ENCODE measurements at regions not wholly inside any gene's neighbourhood (a gene's known extent, or its start where the extent isn't known, plus 50 kb on each side); places are given as distances from the start of the nearest gene placed in this dataset.

DNA sequence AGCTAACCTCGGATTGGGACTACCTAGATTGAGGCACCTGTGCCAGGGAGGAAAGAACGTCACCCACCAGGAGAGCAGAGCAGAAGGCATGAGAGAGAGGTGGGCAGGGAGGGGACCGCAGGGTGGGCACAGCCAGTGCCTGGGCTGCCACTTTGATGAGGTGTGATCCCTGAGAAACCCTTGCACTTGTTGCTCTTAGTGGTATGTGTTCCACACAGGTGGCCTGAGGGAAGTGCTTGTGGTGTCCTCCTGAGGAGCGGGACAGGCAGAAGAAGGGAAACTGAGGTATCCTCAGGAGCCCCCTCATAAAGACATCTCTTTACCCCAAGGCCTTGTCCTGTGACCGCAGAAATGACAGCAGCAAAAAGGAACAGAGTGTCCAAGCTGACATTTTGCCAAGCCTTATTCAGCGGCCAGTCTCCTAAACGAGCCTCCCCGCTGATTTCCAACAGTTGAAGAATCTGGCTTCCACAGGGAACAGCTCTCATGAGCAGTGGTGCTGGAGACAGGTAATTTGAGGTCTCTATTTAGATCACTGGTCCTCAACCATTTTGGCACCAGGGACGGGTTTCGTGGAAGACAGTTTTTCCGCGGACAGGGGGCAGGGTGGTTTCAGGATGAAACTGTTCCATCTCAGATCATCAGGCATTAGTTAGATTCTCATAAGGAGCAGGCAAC is 82.4 kb downstream of the FOXD1 start:
- no peaks in the 10 kb centered on the region for H3K36me3 Mint-ChIP-seq (ENCODE audit: insufficient read depth in 1 of 3, low read depth in 3 of 3)
- Histone ChIP-seq H3K27me3 (ENCODE audit: insufficient read depth, low read length) (no peaks in the 10 kb centered on the region), H3T11ph (ENCODE audit: low read length) (no peak overlapping the region), H2AK5ac (ENCODE audit: insufficient read length, low read length) (no peak overlapping the region), H3K79me1 (ENCODE audit: insufficient read depth, low read depth, low read length, poor library complexity, severe bottlenecking) (no peaks in the 10 kb centered on the region), H2BK120ac (ENCODE audit: low read depth, low read length, poor library complexity, severe bottlenecking) (no peak overlapping the region), H4K91ac (ENCODE audit: insufficient read length, low read depth, low read length) (no peak overlapping the region), H2BK12ac (ENCODE audit: insufficient read length, low read depth, low read length) (no peak overlapping the region), H3K4ac (ENCODE audit: low read depth, low read length) (no peak overlapping the region), H3K4me1 (ENCODE audit: insufficient read depth, low read length) (no peaks in the 10 kb centered on the region), H4K8ac (replicated peaks; ENCODE audit: insufficient read length, low read depth, low read length) (no peak overlapping the region), H3K56ac (ENCODE audit: insufficient read length, low read depth, low read length) (no peak overlapping the region), H3K14ac (ENCODE audit: insufficient read depth, low read length) (no peak overlapping the region; the same call in 1 of the 2 replicates), H4K5ac (ENCODE audit: insufficient read length, low read depth, low read length) (no peak overlapping the region), H3K9ac (ENCODE audit: extremely low read depth, insufficient read length, low read length) (no peak overlapping the region), H3K4me2 (ENCODE audit: insufficient read depth, insufficient read length, low read length) (no peak overlapping the region), H3K18ac (ENCODE audit: insufficient read length, low read depth, low read length) (no peak overlapping the region), H2BK20ac (ENCODE audit: low read depth, low read length, poor library complexity, severe bottlenecking) (no peak overlapping the region), H2AFZ (ENCODE audit: low read length) (no peak overlapping the region), H3K23me2 (ENCODE audit: insufficient read length, low read depth, low read length, poor library complexity, severe bottlenecking) (no peaks in the 10 kb centered on the region), H3K9me3 (ENCODE audit: control insufficient read depth, low read depth, low read length) (no peaks in the 10 kb centered on the region), H3K79me2 (ENCODE audit: insufficient read depth, low read length) (no peaks in the 10 kb centered on the region), H3K23ac (ENCODE audit: insufficient read length, low read depth, low read length) (no peak overlapping the region), H2BK5ac (ENCODE audit: insufficient read length, low read length) (no peak overlapping the region), H3K27ac (ENCODE audit: insufficient read length, low read depth, low read length) (no peak overlapping the region), H2BK15ac (ENCODE audit: low read depth, low read length) (no peak overlapping the region), H4K20me1 (ENCODE audit: control insufficient read depth, insufficient read depth, insufficient read length) (no peaks in the 10 kb centered on the region)
- TF ChIP-seq, protein P1, sequence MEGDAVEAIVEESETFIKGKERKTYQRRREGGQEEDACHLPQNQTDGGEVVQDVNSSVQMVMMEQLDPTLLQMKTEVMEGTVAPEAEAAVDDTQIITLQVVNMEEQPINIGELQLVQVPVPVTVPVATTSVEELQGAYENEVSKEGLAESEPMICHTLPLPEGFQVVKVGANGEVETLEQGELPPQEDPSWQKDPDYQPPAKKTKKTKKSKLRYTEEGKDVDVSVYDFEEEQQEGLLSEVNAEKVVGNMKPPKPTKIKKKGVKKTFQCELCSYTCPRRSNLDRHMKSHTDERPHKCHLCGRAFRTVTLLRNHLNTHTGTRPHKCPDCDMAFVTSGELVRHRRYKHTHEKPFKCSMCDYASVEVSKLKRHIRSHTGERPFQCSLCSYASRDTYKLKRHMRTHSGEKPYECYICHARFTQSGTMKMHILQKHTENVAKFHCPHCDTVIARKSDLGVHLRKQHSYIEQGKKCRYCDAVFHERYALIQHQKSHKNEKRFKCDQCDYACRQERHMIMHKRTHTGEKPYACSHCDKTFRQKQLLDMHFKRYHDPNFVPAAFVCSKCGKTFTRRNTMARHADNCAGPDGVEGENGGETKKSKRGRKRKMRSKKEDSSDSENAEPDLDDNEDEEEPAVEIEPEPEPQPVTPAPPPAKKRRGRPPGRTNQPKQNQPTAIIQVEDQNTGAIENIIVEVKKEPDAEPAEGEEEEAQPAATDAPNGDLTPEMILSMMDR (conservative IDR thresholded peaks at IDR 0.05), result no peak
- H3K4me3 Mint-ChIP-seq, result no peak overlapping the region; a peak in 1 of 5 replicates
- no CpG with 5 or more reads among the region's 12 CpGs for WGBS (ENCODE audit: extremely low coverage, insufficient read length, low lambda C conversion rate)
- no peaks in the 10 kb centered on the region for H3K9me3 Mint-ChIP-seq
- no peak overlapping the region for H3K27ac Mint-ChIP-seq
- DNase-seq, result no peak
- H3K27me3 Mint-ChIP-seq (ENCODE audit: low read depth), result peaks cover 8% of the 10 kb centered on the region
- H3K4me1 Mint-ChIP-seq, result peaks cover 6% of the 10 kb centered on the region in 2 experiments

All from H9 (cell line).